ENCODE measurements at regions not wholly inside any gene's neighbourhood (a gene's known extent, or its start where the extent isn't known, plus 50 kb on each side); places are given as distances from the start of the nearest gene placed in this dataset.

- Mint-ChIP-seq H3K9me3 (peaks cover 11 to 32% (median 14%) of the 10 kb centered on the region in 3 donors), H3K36me3 (no peaks in the 10 kb centered on the region), H3K27me3 (no peaks in the 10 kb centered on the region), H3K27ac (no peak overlapping the region), H3K4me1 (no peaks in the 10 kb centered on the region), H3K4me3 (no peak overlapping the region)
- no peaks in the 10 kb centered on the region for H3K9me3 ChIP-seq
- H3K27me3 ChIP-seq (replicated peaks in 1 of 2; ENCODE audit: control insufficient read depth in 2 of 2, extremely low read depth in 1 of 2, insufficient read depth in 2 of 2, low read length in 1 of 2), result no peaks in the 10 kb centered on the region
- no peak overlapping the region for H3K4me3 ChIP-seq (ENCODE audit: control insufficient read depth in 1 of 2, extremely low read depth in 1 of 2, low read length in 1 of 2)
- 86% methylated on average over 3 of the region's 7 CpGs for WGBS (ENCODE audit: insufficient coverage)
- POLR2A ChIA-PET, result no interaction called here
- H3K4me1 ChIP-seq (ENCODE audit: control insufficient read depth in 1 of 2, extremely low read depth in 1 of 2, insufficient read depth in 2 of 2, low read length in 2 of 2), result no peaks in the 10 kb centered on the region
- CTCF ChIA-PET, result no interaction called here
- no peaks in the 10 kb centered on the region for H3K36me3 ChIP-seq (ENCODE audit: control insufficient read depth in 2 of 2, extremely low read depth in 1 of 2, insufficient read depth in 1 of 2, low read length in 1 of 2)
- DNase-seq (no peak), ATAC-seq (replicated peaks in 1 of 4) (no peak)
- H3K27ac ChIP-seq (ENCODE audit: low read length), result no peak overlapping the region
These were observed 819.9 kb downstream of the OLFM4 start for GRCh38 chr13:53848366-53848961.

GRCh38 chr13:53854321-53854720, 825.7 kb downstream of the OLFM4 start:
- no peak overlapping the region for H3K4me3 Mint-ChIP-seq
- H3K4me3 ChIP-seq (ENCODE audit: control insufficient read depth in 1 of 2, extremely low read depth in 1 of 2, low read length in 1 of 2), result no peak overlapping the region
- peaks cover 3% of the 10 kb centered on the region for H3K9me3 ChIP-seq
- CTCF ChIA-PET, result no interaction called here
- no peak for ATAC-seq (replicated peaks in 1 of 4)
- H3K36me3 Mint-ChIP-seq, result no peaks in the 10 kb centered on the region
- no CpG with 5 or more reads among the region's 4 CpGs for WGBS (ENCODE audit: insufficient coverage)
- POLR2A ChIA-PET, result no interaction called here
- H3K27me3 Mint-ChIP-seq, result no peaks in the 10 kb centered on the region
- H3K27ac Mint-ChIP-seq, result no peak overlapping the region
- no peaks in the 10 kb centered on the region for H3K4me1 Mint-ChIP-seq
- peaks cover 9 to 35% (median 22%) of the 10 kb centered on the region in 3 donors for H3K9me3 Mint-ChIP-seq
- no peak for DNase-seq
- H3K27ac ChIP-seq (ENCODE audit: low read length), result no peak overlapping the region
- H3K36me3 ChIP-seq (ENCODE audit: control insufficient read depth in 2 of 2, extremely low read depth in 1 of 2, insufficient read depth in 1 of 2, low read length in 1 of 2), result no peaks in the 10 kb centered on the region
- no peaks in the 10 kb centered on the region for H3K27me3 ChIP-seq (replicated peaks in 1 of 2; ENCODE audit: control insufficient read depth in 2 of 2, extremely low read depth in 1 of 2, insufficient read depth in 2 of 2, low read length in 1 of 2)
- H3K4me1 ChIP-seq (ENCODE audit: control insufficient read depth in 1 of 2, extremely low read depth in 1 of 2, insufficient read depth in 2 of 2, low read length in 2 of 2), result no peaks in the 10 kb centered on the region

GRCh38 chr13:53856573-53857195, 828.1 kb downstream of the OLFM4 start:
- Mint-ChIP-seq H3K27me3 (no peaks in the 10 kb centered on the region), H3K4me3 (no peak overlapping the region), H3K27ac (no peak overlapping the region), H3K9me3 (peaks cover 8 to 26% (median 17%) of the 10 kb centered on the region in 3 donors), H3K4me1 (no peaks in the 10 kb centered on the region), H3K36me3 (no peaks in the 10 kb centered on the region)
- H3K27me3 ChIP-seq (replicated peaks in 1 of 2; ENCODE audit: control insufficient read depth in 2 of 2, extremely low read depth in 1 of 2, insufficient read depth in 2 of 2, low read length in 1 of 2), result no peaks in the 10 kb centered on the region
- H3K36me3 ChIP-seq (ENCODE audit: control insufficient read depth in 2 of 2, extremely low read depth in 1 of 2, insufficient read depth in 1 of 2, low read length in 1 of 2), result no peaks in the 10 kb centered on the region
- ChIA-PET CTCF (no interaction called here), POLR2A (no interaction called here)
- ATAC-seq (replicated peaks in 1 of 4) (no peak), DNase-seq (no peak)
- no peaks in the 10 kb centered on the region for H3K4me1 ChIP-seq (ENCODE audit: control insufficient read depth in 1 of 2, extremely low read depth in 1 of 2, insufficient read depth in 2 of 2, low read length in 2 of 2)
- WGBS (ENCODE audit: insufficient coverage), result no CpG with 5 or more reads among the region's 2 CpGs
- no peak overlapping the region for H3K27ac ChIP-seq (ENCODE audit: low read length)
- H3K4me3 ChIP-seq (ENCODE audit: control insufficient read depth in 1 of 2, extremely low read depth in 1 of 2, low read length in 1 of 2), result no peak overlapping the region
- peaks cover 3% of the 10 kb centered on the region for H3K9me3 ChIP-seq

- peaks cover 10 to 15% (median 13%) of the 10 kb centered on the region in 3 donors for H3K9me3 Mint-ChIP-seq
- H3K4me1 ChIP-seq (ENCODE audit: control insufficient read depth in 1 of 2, extremely low read depth in 1 of 2, insufficient read depth in 2 of 2, low read length in 2 of 2), result no peaks in the 10 kb centered on the region
- H3K27ac ChIP-seq (ENCODE audit: low read length), result no peak overlapping the region
- CTCF ChIA-PET, result no interaction called here
- WGBS (ENCODE audit: insufficient coverage), result no CpG with 5 or more reads among the region's 1 CpG
- ATAC-seq (replicated peaks in 1 of 4), result no peak
- H3K27me3 Mint-ChIP-seq, result no peaks in the 10 kb centered on the region
- H3K9me3 ChIP-seq, result no peaks in the 10 kb centered on the region
- H3K36me3 ChIP-seq (ENCODE audit: control insufficient read depth in 2 of 2, extremely low read depth in 1 of 2, insufficient read depth in 1 of 2, low read length in 1 of 2), result no peaks in the 10 kb centered on the region
- H3K4me3 Mint-ChIP-seq, result no peak overlapping the region
- DNase-seq, result no peak
- no peak overlapping the region for H3K27ac Mint-ChIP-seq
- no peak overlapping the region for H3K4me3 ChIP-seq (ENCODE audit: control insufficient read depth in 1 of 2, extremely low read depth in 1 of 2, low read length in 1 of 2)
- POLR2A ChIA-PET, result no interaction called here
- no peaks in the 10 kb centered on the region for H3K27me3 ChIP-seq (replicated peaks in 1 of 2; ENCODE audit: control insufficient read depth in 2 of 2, extremely low read depth in 1 of 2, insufficient read depth in 2 of 2, low read length in 1 of 2)
- no peaks in the 10 kb centered on the region for H3K4me1 Mint-ChIP-seq
- no peaks in the 10 kb centered on the region for H3K36me3 Mint-ChIP-seq
These were observed 834.9 kb downstream of the OLFM4 start for GRCh38 chr13:53863520-53863919.

- Histone ChIP-seq H3K9me3 (no peaks in the 10 kb centered on the region), H3K27ac (ENCODE audit: low read length) (no peak overlapping the region), H3K27me3 (replicated peaks in 1 of 2; ENCODE audit: control insufficient read depth in 2 of 2, extremely low read depth in 1 of 2, insufficient read depth in 2 of 2, low read length in 1 of 2) (no peaks in the 10 kb centered on the region), H3K36me3 (ENCODE audit: control insufficient read depth in 2 of 2, extremely low read depth in 1 of 2, insufficient read depth in 1 of 2, low read length in 1 of 2) (no peaks in the 10 kb centered on the region), H3K4me3 (ENCODE audit: control insufficient read depth in 1 of 2, extremely low read depth in 1 of 2, low read length in 1 of 2) (no peak overlapping the region), H3K4me1 (ENCODE audit: control insufficient read depth in 1 of 2, extremely low read depth in 1 of 2, insufficient read depth in 2 of 2, low read length in 2 of 2) (no peaks in the 10 kb centered on the region)
- ChIA-PET POLR2A (no interaction called here), CTCF (no interaction called here)
- no peak overlapping the region for H3K4me3 Mint-ChIP-seq
- DNase-seq (no peak), ATAC-seq (replicated peaks in 1 of 4) (no peak)
- H3K36me3 Mint-ChIP-seq, result no peaks in the 10 kb centered on the region
- 86% methylated on average over 11 of the region's 15 CpGs for WGBS (ENCODE audit: insufficient coverage)
- H3K9me3 Mint-ChIP-seq, result peaks cover 0 to 15% (median 4%) of the 10 kb centered on the region in 3 donors
- no peak overlapping the region for H3K27ac Mint-ChIP-seq
- H3K4me1 Mint-ChIP-seq, result no peaks in the 10 kb centered on the region
- no peaks in the 10 kb centered on the region for H3K27me3 Mint-ChIP-seq
These were observed 844.9 kb downstream of the OLFM4 start for GRCh38 chr13:53873558-53873957.

- H3K27me3 Mint-ChIP-seq, result no peaks in the 10 kb centered on the region
- POLR2A ChIA-PET, result no interaction called here
These were observed 850.2 kb downstream of the OLFM4 start for GRCh38 chr13:53878861-53879260.

More at GRCh38 chr13:53878861-53879260, 850.2 kb downstream of the OLFM4 start:
- Mint-ChIP-seq H3K27ac (no peak overlapping the region), H3K4me3 (no peak overlapping the region), H3K36me3 (no peaks in the 10 kb centered on the region), H3K9me3 (peaks cover 4 to 18% (median 16%) of the 10 kb centered on the region in 3 donors), H3K4me1 (no peaks in the 10 kb centered on the region)
- CTCF ChIA-PET, result no interaction called here
- no peak overlapping the region for H3K4me3 ChIP-seq (ENCODE audit: control insufficient read depth in 1 of 2, extremely low read depth in 1 of 2, low read length in 1 of 2)
- DNase-seq, result no peak
- peaks cover 3% of the 10 kb centered on the region for H3K9me3 ChIP-seq
- ATAC-seq (replicated peaks in 1 of 4), result no peak
- H3K27ac ChIP-seq (ENCODE audit: low read length), result no peak overlapping the region
- 100% methylated on average over 1 of the region's 1 CpG for WGBS (ENCODE audit: insufficient coverage)
- H3K36me3 ChIP-seq (ENCODE audit: control insufficient read depth in 2 of 2, extremely low read depth in 1 of 2, insufficient read depth in 1 of 2, low read length in 1 of 2), result no peaks in the 10 kb centered on the region
- no peaks in the 10 kb centered on the region for H3K4me1 ChIP-seq (ENCODE audit: control insufficient read depth in 1 of 2, extremely low read depth in 1 of 2, insufficient read depth in 2 of 2, low read length in 2 of 2)
- no peaks in the 10 kb centered on the region for H3K27me3 ChIP-seq (replicated peaks in 1 of 2; ENCODE audit: control insufficient read depth in 2 of 2, extremely low read depth in 1 of 2, insufficient read depth in 2 of 2, low read length in 1 of 2)

Measured in T-cell (primary cell).